Epithelial cell of proximal tubule (primary cell): ENCODE measurements at regions not wholly inside any gene's neighbourhood (a gene's known extent, or its start where the extent isn't known, plus 50 kb on each side); places are given as distances from the start of the nearest gene placed in this dataset.

Experiments
- DNase-seq: peaks from one replicate; pipeline ENCODE4 v3.0.0-alpha.2; 2011; ENCODE audit warnings: low read depth
- H3K4me3 ChIP-seq: 2 replicates; pipeline ENCODE4 v1.5.1; 2011; ENCODE audit warnings: low read depth, mild to moderate bottlenecking, low read length
- TF ChIP-seq, protein P1 (sequence below): conservative IDR thresholded peaks from 2 replicates; pipeline ENCODE4 v1.5.1; 2012; ENCODE audit warnings: low read depth, mild to moderate bottlenecking, low read length

DNA sequence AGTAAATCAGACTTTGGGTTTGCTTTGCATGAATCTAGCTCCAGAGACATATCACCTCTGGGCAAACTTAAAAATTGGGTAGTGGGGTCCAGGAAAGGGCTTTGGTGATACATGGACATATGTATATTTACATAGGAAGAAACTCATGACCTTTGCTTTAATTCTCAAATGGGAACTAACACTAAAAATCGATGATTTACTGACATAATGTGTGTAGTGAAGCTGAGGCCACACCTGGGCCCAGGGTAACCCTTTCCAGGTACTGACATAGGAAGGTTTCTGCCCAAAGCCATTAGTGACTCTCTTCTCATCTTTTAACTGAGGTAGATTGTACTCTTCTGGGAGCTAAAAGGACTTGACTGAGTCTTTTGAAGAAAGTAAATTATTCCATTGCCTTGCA, 411.2 kb upstream of the TBL1XR1 start:
- no peak for DNase-seq
- TF ChIP-seq, protein P1, sequence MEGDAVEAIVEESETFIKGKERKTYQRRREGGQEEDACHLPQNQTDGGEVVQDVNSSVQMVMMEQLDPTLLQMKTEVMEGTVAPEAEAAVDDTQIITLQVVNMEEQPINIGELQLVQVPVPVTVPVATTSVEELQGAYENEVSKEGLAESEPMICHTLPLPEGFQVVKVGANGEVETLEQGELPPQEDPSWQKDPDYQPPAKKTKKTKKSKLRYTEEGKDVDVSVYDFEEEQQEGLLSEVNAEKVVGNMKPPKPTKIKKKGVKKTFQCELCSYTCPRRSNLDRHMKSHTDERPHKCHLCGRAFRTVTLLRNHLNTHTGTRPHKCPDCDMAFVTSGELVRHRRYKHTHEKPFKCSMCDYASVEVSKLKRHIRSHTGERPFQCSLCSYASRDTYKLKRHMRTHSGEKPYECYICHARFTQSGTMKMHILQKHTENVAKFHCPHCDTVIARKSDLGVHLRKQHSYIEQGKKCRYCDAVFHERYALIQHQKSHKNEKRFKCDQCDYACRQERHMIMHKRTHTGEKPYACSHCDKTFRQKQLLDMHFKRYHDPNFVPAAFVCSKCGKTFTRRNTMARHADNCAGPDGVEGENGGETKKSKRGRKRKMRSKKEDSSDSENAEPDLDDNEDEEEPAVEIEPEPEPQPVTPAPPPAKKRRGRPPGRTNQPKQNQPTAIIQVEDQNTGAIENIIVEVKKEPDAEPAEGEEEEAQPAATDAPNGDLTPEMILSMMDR, result no peak
- H3K4me3 ChIP-seq, result no peak overlapping the region

DNA sequence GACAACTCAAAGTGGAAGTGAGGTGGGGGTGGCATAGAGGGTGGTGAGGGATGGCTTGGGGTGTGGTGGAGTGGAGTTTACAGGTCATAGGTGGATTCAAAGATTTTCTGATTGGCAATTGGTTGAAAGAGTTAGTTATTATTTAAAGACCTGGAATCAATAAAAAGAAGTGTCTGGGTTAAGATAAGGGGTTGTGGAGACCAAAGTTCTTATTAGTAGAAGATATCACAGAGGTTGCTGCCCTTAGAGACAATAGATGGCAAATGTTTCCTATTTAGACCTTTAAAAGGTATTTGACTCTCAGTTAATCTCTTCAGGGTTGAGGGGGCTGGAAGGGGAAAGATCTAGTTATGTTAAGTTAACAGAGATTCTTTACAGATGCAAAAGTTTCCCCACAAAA, 412.3 kb upstream of the TBL1XR1 start:
- TF ChIP-seq, protein P1, result no peak
- no peak for DNase-seq
- H3K4me3 ChIP-seq, result no peak overlapping the region

DNA sequence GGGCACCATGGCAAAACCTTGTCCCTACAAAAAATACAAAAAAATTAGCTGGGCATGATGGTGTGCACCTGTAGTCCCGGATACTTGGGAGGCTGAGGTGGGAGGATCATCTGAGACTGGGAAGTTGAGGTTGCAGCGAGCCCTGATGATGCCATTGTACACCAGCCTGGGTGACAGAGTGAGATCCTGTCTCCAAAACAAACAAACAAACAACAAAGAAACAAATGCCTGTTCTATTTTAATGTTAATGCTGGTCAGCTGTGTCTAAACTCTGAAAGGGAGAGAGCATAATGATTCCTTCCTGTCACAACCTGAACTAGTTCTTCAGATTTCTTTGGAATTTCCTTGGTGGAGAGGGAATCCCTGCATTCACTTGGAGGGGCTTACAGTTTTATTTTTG, 413.0 kb upstream of the TBL1XR1 start:
- TF ChIP-seq, protein P1, result no peak
- no peak overlapping the region for H3K4me3 ChIP-seq
- DNase-seq, result no peak

DNA sequence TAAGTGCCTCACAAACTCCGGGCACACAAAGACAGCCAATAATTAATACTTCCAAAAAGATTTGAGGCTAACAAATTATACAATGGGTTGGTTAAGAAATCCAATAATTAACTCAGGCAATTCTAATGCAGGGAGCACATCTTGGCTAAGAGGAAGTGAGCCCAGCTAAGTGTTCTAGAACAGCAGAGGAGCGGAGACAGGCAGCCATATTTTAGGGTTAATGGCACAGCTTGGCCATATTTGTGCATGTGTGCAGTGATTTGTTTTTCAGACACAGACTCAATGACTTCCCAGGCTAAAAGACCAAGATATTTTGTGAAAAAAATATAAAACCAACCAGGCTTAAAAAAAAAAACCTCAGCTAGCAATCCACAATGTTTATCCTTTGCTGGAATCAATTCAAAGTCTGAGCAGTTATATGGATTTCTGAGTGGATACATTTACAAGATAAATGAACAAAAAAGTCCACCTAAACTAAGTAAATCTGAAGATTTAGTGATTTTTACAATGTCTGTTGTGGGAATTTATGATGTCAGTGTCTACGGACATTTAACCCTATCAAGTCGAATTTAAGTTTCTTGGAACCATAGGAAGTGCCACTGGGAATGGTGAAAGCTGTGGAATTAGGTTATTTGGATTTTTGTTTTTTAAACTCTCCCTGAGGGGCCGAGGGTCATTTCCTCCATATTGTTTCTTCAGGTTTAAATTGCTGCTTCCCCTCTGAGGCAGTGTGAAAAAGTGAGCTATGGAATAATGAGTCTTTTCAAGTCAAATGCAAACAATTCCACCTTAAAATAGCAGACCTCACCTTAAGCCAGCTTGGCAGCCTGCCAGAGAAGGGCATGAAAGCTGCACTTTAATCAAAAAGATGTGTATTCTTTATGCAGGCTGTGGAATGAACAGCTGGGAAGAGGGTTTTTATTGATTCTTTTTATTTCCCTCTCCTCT, 413.7 kb upstream of the TBL1XR1 start:
- no peak overlapping the region for H3K4me3 ChIP-seq
- TF ChIP-seq, protein P1, result no peak
- no peak for DNase-seq

DNA sequence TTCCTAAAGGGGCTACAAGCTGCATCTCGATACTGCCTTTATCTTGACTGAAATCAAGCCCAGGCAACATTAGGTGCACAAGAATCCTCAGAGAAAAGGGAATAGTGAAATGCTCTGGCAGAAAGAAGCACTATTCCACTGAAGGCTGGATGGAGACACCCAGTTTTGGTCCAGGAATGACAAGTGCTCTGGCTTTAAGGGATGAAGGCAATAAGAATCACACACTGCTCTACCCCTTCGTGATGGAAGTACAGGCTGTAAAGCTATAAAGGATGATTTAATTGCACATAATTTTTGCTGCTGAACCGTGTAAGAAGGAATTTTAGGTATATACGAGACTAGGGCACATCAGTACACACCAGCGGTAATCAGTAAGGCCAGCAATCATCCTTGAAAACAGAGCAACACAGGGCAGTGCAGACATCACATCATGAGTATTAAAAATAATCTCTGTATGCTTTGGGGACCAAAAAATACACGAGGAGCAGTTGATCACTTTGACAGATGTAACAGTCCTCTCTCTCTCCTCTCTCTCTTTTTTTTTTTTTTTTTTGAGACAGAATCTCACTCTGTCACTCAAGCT, 414.6 kb upstream of the TBL1XR1 start:
- no peak for DNase-seq
- TF ChIP-seq, protein P1, result no peak
- H3K4me3 ChIP-seq, result no peak overlapping the region

DNA sequence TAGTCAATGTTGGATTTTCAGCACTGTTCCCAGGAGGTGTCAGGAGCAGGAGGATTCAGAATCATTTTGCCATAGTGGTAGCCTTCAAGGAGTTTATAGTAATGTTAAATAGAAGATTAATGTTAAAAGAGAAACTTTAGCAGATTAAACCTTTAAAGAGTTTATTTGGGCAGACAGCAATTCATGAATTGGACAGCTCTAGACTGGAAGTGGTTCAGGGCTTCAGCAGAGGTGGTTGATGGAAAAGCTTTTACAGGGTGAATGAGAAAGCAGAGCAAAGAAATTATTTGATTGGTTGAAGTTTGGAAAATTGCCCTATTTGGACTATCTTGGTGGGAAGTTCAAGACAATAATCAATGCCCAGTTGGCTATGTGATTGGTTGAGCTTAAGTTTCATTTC, 416.6 kb upstream of the TBL1XR1 start:
- DNase-seq, result no peak
- no peak overlapping the region for H3K4me3 ChIP-seq
- TF ChIP-seq, protein P1, result no peak
